Activated CD8-positive, alpha-beta T cell treated with anti-CD3 and anti-CD28 coated beads, Interleukin-2, amount 10 ng/mL, durations not matched to agents 7 days and 5 days (primary cell): ENCODE measurements at regions not wholly inside any gene's neighbourhood (a gene's known extent, or its start where the extent isn't known, plus 50 kb on each side); places are given as distances from the start of the nearest gene placed in this dataset.

Experiments used
- ATAC-seq: fragments of 150-1000 bp; cut with Tn5 transposase; one replicate; pipeline ENCODE4 v1.10.0; 2021; ENCODE audit warnings: moderate library complexity
- CTCF ChIA-PET: fragments of 350-600 bp; sonication (Branson Sonifier 250); formaldehyde crosslinking; loops from one replicate; lab custom pipeline; 2021; ENCODE audit warnings: antibody characterized with exemption; lab: Charles Lee
- POLR2A ChIA-PET: fragments of 350-600 bp; sonication (Branson Sonifier 250); formaldehyde crosslinking; loops from one replicate; lab custom pipeline; 2021; ENCODE audit warnings: antibody characterized with exemption; lab: Charles Lee
- DNase-seq: peaks from one replicate; pipeline ENCODE4 v3.0.0-alpha.2; 2020
- H3K27ac Mint-ChIP-seq: one replicate; pipeline ENCODE4 v1.8.0; 2021; ENCODE audit warnings: mild to moderate bottlenecking, mixed read lengths
- H3K27me3 Mint-ChIP-seq: one replicate; pipeline ENCODE4 v1.8.0; 2021; ENCODE audit warnings: low read depth, mixed read lengths
- H3K36me3 Mint-ChIP-seq: one replicate; pipeline ENCODE4 v1.8.0; 2021; ENCODE audit warnings: low read depth, mixed read lengths
- H3K4me1 Mint-ChIP-seq: one replicate; pipeline ENCODE4 v1.8.0; 2021; ENCODE audit warnings: low read depth, mixed read lengths
- H3K4me3 Mint-ChIP-seq: one replicate; pipeline ENCODE4 v1.8.0; 2021; ENCODE audit warnings: mild to moderate bottlenecking, mixed read lengths
- H3K9me3 Mint-ChIP-seq: one replicate; pipeline ENCODE4 v1.8.0; 2022; ENCODE audit warnings: mixed read lengths; ENCODE audit not compliant: insufficient read depth

- H3K27me3 Mint-ChIP-seq, result peaks cover 4% of the 10 kb centered on the region
- no peaks in the 10 kb centered on the region for H3K4me1 Mint-ChIP-seq
- no peaks in the 10 kb centered on the region for H3K9me3 Mint-ChIP-seq
- H3K36me3 Mint-ChIP-seq, result no peaks in the 10 kb centered on the region
- DNase-seq, result no peak
- ChIA-PET POLR2A (no interaction called here), CTCF (no interaction called here)
- ATAC-seq, result no peak
- no peak overlapping the region for H3K4me3 Mint-ChIP-seq
- H3K27ac Mint-ChIP-seq, result no peak overlapping the region
Measured at GRCh38 chr2:147358375-147358774, 486.5 kb upstream of the ACVR2A start.

GRCh38 chr2:147356157-147356556 is 488.7 kb upstream of the ACVR2A start:
- ChIA-PET CTCF (no interaction called here), POLR2A (no interaction called here)
- Mint-ChIP-seq H3K27me3 (peaks cover 4% of the 10 kb centered on the region), H3K4me1 (no peaks in the 10 kb centered on the region), H3K9me3 (no peaks in the 10 kb centered on the region), H3K27ac (no peak overlapping the region), H3K36me3 (no peaks in the 10 kb centered on the region), H3K4me3 (no peak overlapping the region)
- ATAC-seq (no peak), DNase-seq (no peak)

DNA sequence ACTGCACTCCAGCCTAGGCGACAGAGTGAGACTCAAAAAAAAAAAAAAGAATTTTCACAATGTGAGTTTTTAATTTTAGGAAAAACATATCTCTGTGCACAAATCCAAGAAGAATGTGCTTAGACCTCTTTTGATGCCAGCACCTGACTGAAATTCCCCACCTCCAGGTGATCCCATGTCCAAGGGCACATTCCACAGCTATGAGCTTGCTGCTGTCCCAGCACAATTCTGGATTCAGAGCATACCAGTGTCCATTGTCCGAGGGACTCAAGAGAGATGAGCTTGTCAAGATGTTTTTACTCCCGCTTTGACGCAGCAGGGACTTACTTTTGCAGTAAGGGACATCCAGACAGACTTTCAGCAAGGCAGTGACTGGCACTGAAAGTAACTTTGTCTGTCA is 489.1 kb upstream of the ACVR2A start:
- no peaks in the 10 kb centered on the region for H3K36me3 Mint-ChIP-seq
- no peak overlapping the region for H3K27ac Mint-ChIP-seq
- no peak overlapping the region for H3K4me3 Mint-ChIP-seq
- H3K9me3 Mint-ChIP-seq, result no peaks in the 10 kb centered on the region
- no peaks in the 10 kb centered on the region for H3K4me1 Mint-ChIP-seq
- H3K27me3 Mint-ChIP-seq, result peaks cover 4% of the 10 kb centered on the region
- no peak for ATAC-seq
- ChIA-PET CTCF (no interaction called here), POLR2A (no interaction called here)
- no peak for DNase-seq

DNA sequence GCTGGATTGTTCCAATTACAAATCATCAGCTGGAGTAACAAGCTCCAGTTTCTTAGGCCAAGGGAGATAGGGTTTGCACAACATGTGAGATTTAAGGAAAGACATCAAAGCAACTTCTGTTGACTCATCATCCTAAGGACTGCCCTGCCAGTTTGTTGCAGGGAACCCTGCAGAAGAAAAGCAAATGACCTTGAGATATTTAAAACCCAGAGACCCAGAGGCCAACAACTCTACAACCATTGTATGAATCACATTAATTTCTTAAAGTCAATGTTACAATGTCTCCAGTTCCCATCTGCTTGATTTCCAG is 491.8 kb upstream of the ACVR2A start:
- peaks cover 4% of the 10 kb centered on the region for H3K27me3 Mint-ChIP-seq
- H3K4me1 Mint-ChIP-seq, result no peaks in the 10 kb centered on the region
- H3K27ac Mint-ChIP-seq, result no peak overlapping the region
- ChIA-PET POLR2A (no interaction called here), CTCF (no interaction called here)
- ATAC-seq, result no peak
- H3K9me3 Mint-ChIP-seq, result peaks cover 4% of the 10 kb centered on the region
- H3K36me3 Mint-ChIP-seq, result no peaks in the 10 kb centered on the region
- no peak for DNase-seq
- no peak overlapping the region for H3K4me3 Mint-ChIP-seq

GRCh38 chr2:147352264-147353071 is 492.4 kb upstream of the ACVR2A start:
- H3K4me1 Mint-ChIP-seq, result no peaks in the 10 kb centered on the region
- peaks cover 3% of the 10 kb centered on the region for H3K27me3 Mint-ChIP-seq
- H3K27ac Mint-ChIP-seq, result no peak overlapping the region
- no peak overlapping the region for H3K4me3 Mint-ChIP-seq
- ChIA-PET CTCF (no interaction called here), POLR2A (no interaction called here)
- DNase-seq (no peak), ATAC-seq (no peak)
- no peaks in the 10 kb centered on the region for H3K36me3 Mint-ChIP-seq
- peaks cover 5% of the 10 kb centered on the region for H3K9me3 Mint-ChIP-seq

DNA sequence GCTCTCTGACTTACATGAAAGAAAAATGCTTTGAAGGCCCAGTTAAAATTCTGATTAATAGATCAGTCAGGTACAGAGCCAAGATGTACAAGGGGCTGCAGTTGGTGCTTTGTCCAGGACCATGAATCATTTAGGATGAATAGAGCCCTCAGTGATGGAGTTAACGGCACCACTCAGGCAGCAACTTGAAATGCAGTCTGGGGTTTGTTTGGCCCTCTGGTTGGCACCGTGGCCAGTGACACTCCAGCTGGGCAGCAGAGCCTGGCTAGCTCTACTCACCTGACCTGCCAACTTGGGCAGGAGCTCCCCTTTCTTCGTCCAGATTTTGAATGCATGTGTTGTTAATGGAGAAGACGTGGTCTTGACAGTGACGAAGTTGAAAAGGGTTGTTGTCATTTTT is 493.0 kb upstream of the ACVR2A start:
- H3K36me3 Mint-ChIP-seq, result no peaks in the 10 kb centered on the region
- no peak overlapping the region for H3K4me3 Mint-ChIP-seq
- ATAC-seq (no peak), DNase-seq (no peak)
- ChIA-PET CTCF (no interaction called here), POLR2A (no interaction called here)
- peaks cover 3% of the 10 kb centered on the region for H3K27me3 Mint-ChIP-seq
- H3K4me1 Mint-ChIP-seq, result no peaks in the 10 kb centered on the region
- H3K9me3 Mint-ChIP-seq, result peaks cover 5% of the 10 kb centered on the region
- H3K27ac Mint-ChIP-seq, result no peak overlapping the region

GRCh38 chr2:147348931-147349555 is 495.8 kb upstream of the ACVR2A start:
- H3K27ac Mint-ChIP-seq, result no peak overlapping the region
- peaks cover 3% of the 10 kb centered on the region for H3K27me3 Mint-ChIP-seq
- peaks cover 5% of the 10 kb centered on the region for H3K9me3 Mint-ChIP-seq
- H3K4me3 Mint-ChIP-seq, result no peak overlapping the region
- H3K4me1 Mint-ChIP-seq, result no peaks in the 10 kb centered on the region
- ATAC-seq, result no peak
- no peak for DNase-seq
- H3K36me3 Mint-ChIP-seq, result no peaks in the 10 kb centered on the region
- ChIA-PET POLR2A (no interaction called here), CTCF (no interaction called here)

- ATAC-seq (no peak), DNase-seq (no peak)
- Mint-ChIP-seq H3K4me3 (no peak overlapping the region), H3K27me3 (peaks cover 5% of the 10 kb centered on the region), H3K27ac (no peak overlapping the region), H3K36me3 (no peaks in the 10 kb centered on the region), H3K9me3 (peaks cover 5% of the 10 kb centered on the region), H3K4me1 (no peaks in the 10 kb centered on the region)
- ChIA-PET CTCF (no interaction called here), POLR2A (no interaction called here)
Measured at GRCh38 chr2:147346142-147346541, 498.7 kb upstream of the ACVR2A start.

DNA sequence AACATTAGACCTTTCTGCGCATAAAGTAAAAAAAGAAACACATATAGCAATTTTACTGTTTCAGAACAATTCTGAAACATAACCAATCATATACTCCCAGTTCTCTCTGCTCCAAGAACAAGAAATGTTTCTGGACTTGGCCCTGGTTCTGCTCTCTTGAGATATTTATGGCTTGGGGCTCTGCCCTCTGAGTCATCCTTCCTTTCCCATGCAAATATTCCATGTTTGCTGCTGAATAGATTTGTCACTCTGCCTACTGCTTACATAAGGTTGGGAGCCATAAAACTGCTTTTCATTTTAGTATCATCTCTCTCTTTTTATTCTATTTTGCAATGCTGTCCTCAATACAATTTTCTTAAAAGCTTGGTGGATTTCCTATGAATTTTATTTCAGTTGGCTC is 499.6 kb upstream of the ACVR2A start:
- no peak overlapping the region for H3K27ac Mint-ChIP-seq
- CTCF ChIA-PET, result no interaction called here
- H3K4me3 Mint-ChIP-seq, result no peak overlapping the region
- no peaks in the 10 kb centered on the region for H3K36me3 Mint-ChIP-seq
- H3K27me3 Mint-ChIP-seq, result peaks cover 5% of the 10 kb centered on the region
- ATAC-seq, result no peak
- POLR2A ChIA-PET, result no interaction called here
- H3K4me1 Mint-ChIP-seq, result no peaks in the 10 kb centered on the region
- no peak for DNase-seq
- peaks cover 5% of the 10 kb centered on the region for H3K9me3 Mint-ChIP-seq

- no peak for ATAC-seq
- peaks cover 4% of the 10 kb centered on the region for H3K27me3 Mint-ChIP-seq
- no peaks in the 10 kb centered on the region for H3K36me3 Mint-ChIP-seq
- H3K27ac Mint-ChIP-seq, result no peak overlapping the region
- CTCF ChIA-PET, result no interaction called here
- POLR2A ChIA-PET, result no interaction called here
- no peaks in the 10 kb centered on the region for H3K4me1 Mint-ChIP-seq
- H3K4me3 Mint-ChIP-seq, result no peak overlapping the region
- no peak for DNase-seq
- H3K9me3 Mint-ChIP-seq, result no peaks in the 10 kb centered on the region
Measured at GRCh38 chr2:147342329-147342728, 502.5 kb upstream of the ACVR2A start.

GRCh38 chr2:147331790-147332419 is 512.9 kb upstream of the ACVR2A start:
- DNase-seq, result peak; percentile 36
- H3K27ac Mint-ChIP-seq, result no peak overlapping the region
- ATAC-seq, result no peak
- ChIA-PET CTCF (interaction anchor here (1.0 kb wide), 1 partner anchor 287 kb away, joined by 5 read pairs; no protein-coding TSS in a partner anchor), POLR2A (no interaction called here)
- no peaks in the 10 kb centered on the region for H3K9me3 Mint-ChIP-seq
- peaks cover 6% of the 10 kb centered on the region for H3K4me1 Mint-ChIP-seq
- H3K4me3 Mint-ChIP-seq, result no peak overlapping the region
- H3K36me3 Mint-ChIP-seq, result no peaks in the 10 kb centered on the region
- H3K27me3 Mint-ChIP-seq, result peaks cover 3% of the 10 kb centered on the region

DNA sequence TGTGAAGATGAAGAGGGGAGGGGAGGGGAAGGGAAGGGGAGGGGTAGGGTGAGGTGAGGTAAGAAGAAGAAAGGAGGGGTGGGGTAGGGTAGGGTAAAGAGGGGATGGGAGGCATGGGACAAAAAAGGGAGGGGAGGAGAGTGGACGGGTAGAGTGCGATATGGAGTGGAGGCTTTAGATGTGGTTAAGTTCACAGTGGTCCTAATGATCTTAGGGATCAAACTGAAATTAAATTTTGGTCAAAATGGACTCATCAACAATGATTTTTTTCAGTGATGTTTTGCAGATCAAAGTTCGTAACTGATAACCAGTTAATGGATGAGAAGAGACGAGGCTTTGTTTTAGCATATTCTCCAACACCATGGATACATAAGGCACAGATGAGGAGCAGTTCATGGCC is 513.9 kb upstream of the ACVR2A start:
- DNase-seq (no peak), ATAC-seq (no peak)
- Mint-ChIP-seq H3K9me3 (no peaks in the 10 kb centered on the region), H3K4me3 (no peak overlapping the region), H3K4me1 (peaks cover 6% of the 10 kb centered on the region), H3K27ac (no peak overlapping the region), H3K27me3 (peaks cover 3% of the 10 kb centered on the region), H3K36me3 (no peaks in the 10 kb centered on the region)
- ChIA-PET CTCF (no interaction called here), POLR2A (no interaction called here)
